HTR-8/SVneo (cell line): ENCODE measurements at regions not wholly inside any gene's neighbourhood (a gene's known extent, or its start where the extent isn't known, plus 50 kb on each side); places are given as distances from the start of the nearest gene placed in this dataset.
"Not testable (repeated sequence)": the region's sequence is repeated elsewhere in the genome, so short reads cannot be mapped to it uniquely, and the experiment has no call there.

Experiments
- DNase-seq: peaks from one replicate; pipeline ENCODE4 v3.0.0; 2011; ENCODE audit warnings: low spot score, mixed read lengths; ENCODE audit not compliant: insufficient read length
- FAIRE-seq: peaks from 2 replicates; lab custom pipeline; 2011; peaks lifted over from hg19 to GRCh38; lab: Jason Lieb, UNC

- no peak for FAIRE-seq
- no peak for DNase-seq
Observed at GRCh38 chr20:19832875-19833274, 74.8 kb downstream of the RIN2 start.

- DNase-seq (no peak), FAIRE-seq (no peak)
Observed at GRCh38 chr20:19833395-19833794, 75.3 kb downstream of the RIN2 start.

GRCh38 chr20:19834287-19834686 is 76.2 kb downstream of the RIN2 start:
- no peak for DNase-seq
- no peak for FAIRE-seq

- FAIRE-seq (no peak), DNase-seq (no peak)
Observed at GRCh38 chr20:19834783-19835182, 76.7 kb downstream of the RIN2 start.

GRCh38 chr20:19835533-19836222 is 77.6 kb downstream of the RIN2 start:
- DNase-seq (no peak), FAIRE-seq (no peak)

GRCh38 chr20:19838468-19838867 is 80.4 kb downstream of the RIN2 start:
- FAIRE-seq (no peak), DNase-seq (no peak)

GRCh38 chr20:19839053-19839452 is 81.0 kb downstream of the RIN2 start:
- FAIRE-seq (no peak), DNase-seq (no peak)

- FAIRE-seq (no peak), DNase-seq (no peak)
Observed at GRCh38 chr20:19840111-19840710, 82.2 kb downstream of the RIN2 start.

GRCh38 chr20:19841740-19842139 is 83.7 kb downstream of the RIN2 start:
- DNase-seq (no peak), FAIRE-seq (no peak)

- not testable (repeated sequence) for FAIRE-seq, DNase-seq
Observed at GRCh38 chr20:19844850-19845249, 86.8 kb downstream of the RIN2 start.

- FAIRE-seq: no peak
- no peak for DNase-seq
Observed at GRCh38 chr20:19847383-19847782, 89.3 kb downstream of the RIN2 start.

GRCh38 chr20:19849341-19850197 is 91.5 kb downstream of the RIN2 start:
- FAIRE-seq (no peak), DNase-seq (no peak)

GRCh38 chr20:19850198-19850533 is 92.1 kb downstream of the RIN2 start:
- DNase-seq (no peak), FAIRE-seq (no peak)

GRCh38 chr20:19851861-19852260 is 93.8 kb downstream of the RIN2 start:
- DNase-seq: no peak
- FAIRE-seq: no peak

- DNase-seq (no peak), FAIRE-seq (no peak)
Observed at GRCh38 chr20:19855416-19855815, 97.4 kb downstream of the RIN2 start.

- FAIRE-seq: no peak
Observed at GRCh38 chr20:19858466-19859371, 100.7 kb downstream of the RIN2 start.

GRCh38 chr20:19859444-19859843 is 101.4 kb downstream of the RIN2 start:
- no peak for DNase-seq
- FAIRE-seq: no peak

More at GRCh38 chr20:19858466-19859371, 100.7 kb downstream of the RIN2 start:
- DNase-seq: no peak

- DNase-seq: no peak
- FAIRE-seq: no peak
Observed at GRCh38 chr20:19860737-19861136, 102.7 kb downstream of the RIN2 start.

- FAIRE-seq: no peak
- no peak for DNase-seq
Observed at GRCh38 chr20:19861147-19861759, 103.2 kb downstream of the RIN2 start.

- no peak for FAIRE-seq
Observed at GRCh38 chr20:19864130-19864529, 106.1 kb downstream of the RIN2 start.

More at GRCh38 chr20:19864130-19864529, 106.1 kb downstream of the RIN2 start:
- DNase-seq: no peak
